Astrocyte (in vitro differentiated cells and primary cell): ENCODE measurements at regions not wholly inside any gene's neighbourhood (a gene's known extent, or its start where the extent isn't known, plus 50 kb on each side); places are given as distances from the start of the nearest gene placed in this dataset.
"Not testable (repeated sequence)": the region's sequence is repeated elsewhere in the genome, so short reads cannot be mapped to it uniquely, and the experiment has no call there.

Experiments
- DNase-seq: peaks from one replicate; pipeline ENCODE4 v3.0.0-alpha.2; 2010; ENCODE audit warnings: low read depth
- FAIRE-seq: peaks from 2 replicates; lab custom pipeline; 2011; peaks lifted over from hg19 to GRCh38; lab: Jason Lieb, UNC
- H2AFZ ChIP-seq: 2 replicates; pipeline ENCODE4 v1.6.0; 2012; ENCODE audit warnings: low read depth, low read length, inconsistent platforms
- H3K27ac ChIP-seq: 2 replicates; pipeline ENCODE4 v1.5.1; 2011; ENCODE audit warnings: low read depth, low read length, inconsistent platforms
- H3K27me3 ChIP-seq: 2 replicates; pipeline ENCODE4 v1.6.0; 2011; ENCODE audit warnings: low read length, inconsistent platforms; ENCODE audit not compliant: insufficient read depth
- H3K36me3 ChIP-seq: 2 replicates; pipeline ENCODE4 v1.5.1; 2011; ENCODE audit warnings: low read length, inconsistent platforms; ENCODE audit not compliant: insufficient read depth
- H3K4me1 ChIP-seq: 2 replicates; pipeline ENCODE4 v1.5.1; 2011; ENCODE audit warnings: low read length, inconsistent platforms; ENCODE audit not compliant: insufficient read depth
- H3K4me2 ChIP-seq: 2 replicates; pipeline ENCODE4 v1.6.0; 2012; ENCODE audit warnings: low read length, inconsistent platforms
- H3K4me3 ChIP-seq: 2 replicates; pipeline ENCODE4 v1.5.1; 2011; ENCODE audit warnings: low read depth, mild to moderate bottlenecking, low read length, inconsistent platforms; ENCODE audit not compliant: insufficient read depth
- H3K79me2 ChIP-seq: 2 replicates; pipeline ENCODE4 v1.6.0; 2012; ENCODE audit warnings: mild to moderate bottlenecking, low read length, inconsistent platforms; ENCODE audit not compliant: insufficient read depth
- H3K9ac ChIP-seq: 2 replicates; pipeline ENCODE4 v1.6.0; 2012; ENCODE audit warnings: mild to moderate bottlenecking, low read length, inconsistent platforms
- H3K9me3 ChIP-seq: 2 replicates; pipeline ENCODE4 v1.5.1; 2012; ENCODE audit warnings: low read depth, mild to moderate bottlenecking, low read length, inconsistent platforms; ENCODE audit not compliant: insufficient read depth
- H4K20me1 ChIP-seq: 2 replicates; pipeline ENCODE4 v1.6.0; 2012; ENCODE audit warnings: low read length, inconsistent platforms; ENCODE audit not compliant: insufficient read depth
- H3K27ac Mint-ChIP-seq: one replicate; pipeline ENCODE4 v1.8.0; 2021; ENCODE audit warnings: mild to moderate bottlenecking, mixed read lengths; ENCODE audit not compliant: unreplicated experiment
- H3K27me3 Mint-ChIP-seq: one replicate; pipeline ENCODE4 v1.8.0; 2021; ENCODE audit warnings: low read depth, mixed read lengths; ENCODE audit not compliant: unreplicated experiment
- H3K36me3 Mint-ChIP-seq: one replicate; pipeline ENCODE4 v1.8.0; 2021; ENCODE audit warnings: low read depth, mixed read lengths; ENCODE audit not compliant: unreplicated experiment
- H3K4me1 Mint-ChIP-seq: one replicate; pipeline ENCODE4 v1.8.0; 2021; ENCODE audit warnings: low read depth, mixed read lengths; ENCODE audit not compliant: unreplicated experiment
- H3K4me3 Mint-ChIP-seq: one replicate; pipeline ENCODE4 v1.8.0; 2021; ENCODE audit warnings: mild to moderate bottlenecking, moderate library complexity, mixed read lengths; ENCODE audit not compliant: unreplicated experiment
- H3K9me3 Mint-ChIP-seq: one replicate; pipeline ENCODE4 v1.8.0; 2021; ENCODE audit warnings: mild to moderate bottlenecking, mixed read lengths; ENCODE audit not compliant: unreplicated experiment
- CTCF ChIP-seq: IDR thresholded peaks from 2 replicates; pipeline ENCODE4 v1.5.1; 2011; ENCODE audit warnings: low read depth, mild to moderate bottlenecking, inconsistent platforms, low read length, moderate library complexity; ENCODE audit not compliant: insufficient read depth
- EZH2 ChIP-seq: IDR thresholded peaks from 2 replicates; pipeline ENCODE4 v1.6.1; 2012; ENCODE audit warnings: mild to moderate bottlenecking, low read length, inconsistent platforms; ENCODE audit not compliant: insufficient read depth

GRCh38 chr9:29183971-29184370, 1610.7 kb upstream of the C9orf72 start:
- no peaks in the 10 kb centered on the region for H3K27me3 ChIP-seq
- H3K27me3 Mint-ChIP-seq: no peaks in the 10 kb centered on the region
- no peaks in the 10 kb centered on the region for H4K20me1 ChIP-seq
- no peak overlapping the region for H3K4me3 ChIP-seq
- TF ChIP-seq EZH2 (no peak), CTCF (no peak)
- DNase-seq: no peak
- FAIRE-seq: no peak
- H3K9ac ChIP-seq: no peak overlapping the region
- H2AFZ ChIP-seq: no peak overlapping the region
- H3K27ac ChIP-seq: no peak overlapping the region
- no peak overlapping the region for H3K4me2 ChIP-seq
- H3K4me3 Mint-ChIP-seq: no peak overlapping the region
- H3K36me3 Mint-ChIP-seq: no peaks in the 10 kb centered on the region
- H3K79me2 ChIP-seq: no peaks in the 10 kb centered on the region
- H3K4me1 ChIP-seq: no peaks in the 10 kb centered on the region
- H3K9me3 Mint-ChIP-seq: no peaks in the 10 kb centered on the region
- no peaks in the 10 kb centered on the region for H3K36me3 ChIP-seq
- no peaks in the 10 kb centered on the region for H3K9me3 ChIP-seq
- H3K27ac Mint-ChIP-seq: no peak overlapping the region
- peaks cover 2% of the 10 kb centered on the region for H3K4me1 Mint-ChIP-seq

GRCh38 chr9:29188771-29189170, 1615.5 kb upstream of the C9orf72 start:
- H3K27me3 Mint-ChIP-seq, H3K36me3 Mint-ChIP-seq, H2AFZ ChIP-seq, H3K9me3 Mint-ChIP-seq, H3K4me2 ChIP-seq, H3K36me3 ChIP-seq, H3K27ac ChIP-seq, H3K79me2 ChIP-seq, DNase-seq, H3K9ac ChIP-seq, H4K20me1 ChIP-seq, H3K27me3 ChIP-seq, H3K4me1 Mint-ChIP-seq, H3K4me3 ChIP-seq, H3K4me3 Mint-ChIP-seq, H3K9me3 ChIP-seq, H3K4me1 ChIP-seq, FAIRE-seq, H3K27ac Mint-ChIP-seq: not testable (repeated sequence)

GRCh38 chr9:29189221-29189620, 1615.9 kb upstream of the C9orf72 start:
- not testable (repeated sequence) for H3K27ac ChIP-seq, H3K4me1 ChIP-seq, H3K4me1 Mint-ChIP-seq, H3K4me3 Mint-ChIP-seq, H3K4me2 ChIP-seq, FAIRE-seq, H3K9ac ChIP-seq, H3K4me3 ChIP-seq, H3K79me2 ChIP-seq, H3K36me3 Mint-ChIP-seq, H4K20me1 ChIP-seq, H3K9me3 ChIP-seq, H2AFZ ChIP-seq, H3K36me3 ChIP-seq, DNase-seq, H3K9me3 Mint-ChIP-seq, H3K27me3 ChIP-seq, H3K27ac Mint-ChIP-seq, H3K27me3 Mint-ChIP-seq

GRCh38 chr9:29198861-29199260, 1625.6 kb upstream of the C9orf72 start:
- H3K4me1 Mint-ChIP-seq: peaks cover 8% of the 10 kb centered on the region
- no peak overlapping the region for H3K27ac ChIP-seq
- no peaks in the 10 kb centered on the region for H3K9me3 Mint-ChIP-seq
- H4K20me1 ChIP-seq: no peaks in the 10 kb centered on the region
- no peaks in the 10 kb centered on the region for H3K36me3 ChIP-seq
- H2AFZ ChIP-seq: no peak overlapping the region
- TF ChIP-seq EZH2 (no peak), CTCF (no peak)
- no peaks in the 10 kb centered on the region for H3K27me3 ChIP-seq
- no peaks in the 10 kb centered on the region for H3K9me3 ChIP-seq
- H3K4me2 ChIP-seq: no peak overlapping the region
- no peaks in the 10 kb centered on the region for H3K36me3 Mint-ChIP-seq
- DNase-seq (no peak), FAIRE-seq (no peak)
- no peak overlapping the region for H3K4me3 ChIP-seq
- no peaks in the 10 kb centered on the region for H3K4me1 ChIP-seq
- no peak overlapping the region for H3K4me3 Mint-ChIP-seq
- H3K9ac ChIP-seq: no peak overlapping the region
- no peak overlapping the region for H3K27ac Mint-ChIP-seq
- no peaks in the 10 kb centered on the region for H3K79me2 ChIP-seq
- H3K27me3 Mint-ChIP-seq: no peaks in the 10 kb centered on the region
